ENCODE measurements at regions not wholly inside any gene's neighbourhood (a gene's known extent, or its start where the extent isn't known, plus 50 kb on each side); places are given as distances from the start of the nearest gene placed in this dataset.
"Not testable (repeated sequence)": the region's sequence is repeated elsewhere in the genome, so short reads cannot be mapped to it uniquely, and the experiment has no call there.

DNA sequence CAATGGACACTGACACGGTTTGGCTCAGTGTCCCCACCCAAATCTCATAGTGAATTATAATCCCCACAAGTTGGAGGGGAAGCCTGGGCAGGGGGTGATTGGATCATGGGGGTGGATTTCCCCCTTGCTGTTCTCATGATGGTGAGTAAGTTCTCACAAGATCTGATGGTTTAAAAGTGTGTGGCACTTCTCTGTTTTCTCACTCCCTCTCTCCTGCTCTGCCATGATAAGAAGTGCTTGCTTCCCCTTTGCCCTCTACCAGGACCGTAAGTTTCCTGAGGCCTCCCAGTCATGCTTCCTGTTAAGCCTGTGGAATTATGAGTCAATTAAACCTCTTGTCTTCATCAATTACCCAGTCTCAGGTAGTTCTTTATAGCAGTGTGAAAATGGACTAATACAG is 115.8 kb upstream of the KIF2A start:
- DNase-seq, result no peak

DNA sequence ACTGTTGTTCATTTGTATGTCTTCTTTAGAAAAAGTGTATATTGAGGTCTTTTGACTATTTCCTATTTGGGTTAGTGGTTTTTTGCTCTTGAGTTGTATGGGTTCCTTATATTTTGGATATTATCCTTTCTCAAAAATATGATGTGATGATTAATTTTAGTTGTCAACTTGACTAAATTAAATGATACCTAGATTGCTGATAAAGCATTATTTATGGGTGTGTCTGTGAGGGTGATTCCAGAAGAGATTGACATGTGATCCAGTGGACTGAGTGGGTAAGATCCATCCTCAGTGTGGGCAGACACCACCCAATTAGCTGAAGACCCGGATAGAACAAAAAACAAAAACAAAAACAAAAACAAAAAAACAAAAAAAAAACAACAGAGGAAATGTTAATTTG is 115.1 kb upstream of the KIF2A start:
- DNase-seq, result no peak

DNA sequence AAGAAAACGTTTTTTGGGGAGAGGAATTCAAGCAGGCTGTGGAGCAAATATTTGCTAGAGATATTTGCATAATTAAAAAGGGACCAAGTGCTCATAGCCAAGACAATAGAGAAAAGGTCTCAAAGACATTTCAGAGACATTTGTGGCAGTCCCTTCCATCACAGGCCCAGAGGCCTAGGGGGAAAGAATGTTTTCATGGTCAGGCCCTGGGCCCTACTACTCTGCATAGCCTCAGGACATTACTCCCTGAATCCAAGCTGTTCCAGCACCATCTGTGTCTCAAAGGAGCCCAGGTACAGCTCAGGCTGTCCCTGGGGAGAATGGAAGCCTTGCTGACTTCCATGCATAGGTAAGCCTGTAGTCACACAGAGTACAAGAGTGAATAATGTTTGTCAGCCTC is 113.0 kb upstream of the KIF2A start:
- DNase-seq, result no peak

DNA sequence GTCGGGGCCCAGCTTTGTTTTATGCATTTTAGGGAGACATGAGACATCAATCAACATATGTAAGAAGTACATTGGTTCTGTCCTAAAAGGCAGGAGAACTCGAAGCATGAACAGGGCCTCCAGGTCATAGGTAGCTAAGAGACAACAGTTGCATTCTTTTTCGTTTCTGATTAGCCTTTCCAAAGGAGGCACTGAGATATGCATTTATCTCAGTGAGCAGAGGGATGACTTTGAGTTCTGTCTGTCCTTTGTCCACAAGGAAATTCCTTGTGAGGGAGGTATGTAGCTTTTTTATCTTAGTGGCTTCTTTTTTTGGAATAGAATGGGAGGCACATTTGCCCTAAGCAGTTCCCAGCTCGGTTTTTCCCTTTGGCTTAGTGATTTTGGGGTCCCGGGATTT is 109.5 kb upstream of the KIF2A start:
- DNase-seq, result not testable (repeated sequence)

DNA sequence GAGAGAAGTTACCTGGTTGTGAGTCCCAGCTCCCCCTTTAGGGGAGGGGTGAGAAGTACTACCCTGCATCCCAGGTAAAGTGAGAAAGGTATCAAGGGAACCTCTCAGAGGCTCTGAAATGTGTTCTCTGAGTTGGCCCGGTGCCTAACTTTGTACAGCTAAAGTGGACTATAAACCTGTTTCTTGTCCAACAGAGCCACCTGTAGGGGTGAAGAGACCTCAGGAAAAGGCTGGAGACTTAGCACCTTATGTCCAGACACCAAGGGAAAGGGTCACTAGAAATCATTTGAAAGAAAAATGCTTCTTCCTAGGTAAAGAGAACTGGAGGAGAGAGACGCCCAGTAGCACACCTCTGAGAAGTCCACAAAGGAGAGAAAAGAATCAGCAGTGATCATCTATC is 108.3 kb upstream of the KIF2A start:
- DNase-seq, result no peak

DNA sequence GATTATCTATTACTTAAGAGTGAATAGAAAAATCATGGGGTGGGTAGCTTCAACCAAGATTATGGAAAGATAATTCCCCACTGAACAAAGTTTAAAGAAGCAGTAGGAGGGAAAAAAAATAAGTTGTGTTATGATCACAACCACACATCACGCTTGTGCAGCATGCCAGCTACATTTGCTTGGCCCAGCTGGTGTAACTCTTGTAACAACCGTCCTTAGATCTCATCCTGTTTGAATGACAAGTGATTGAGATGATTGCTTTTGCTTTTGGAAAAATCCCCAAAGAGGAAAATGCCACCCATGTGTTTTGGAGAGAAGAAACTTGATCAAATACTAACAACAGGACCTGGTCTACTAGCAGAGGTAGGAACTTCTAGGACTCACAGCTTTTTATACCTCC is 107.6 kb upstream of the KIF2A start:
- DNase-seq, result no peak

DNA sequence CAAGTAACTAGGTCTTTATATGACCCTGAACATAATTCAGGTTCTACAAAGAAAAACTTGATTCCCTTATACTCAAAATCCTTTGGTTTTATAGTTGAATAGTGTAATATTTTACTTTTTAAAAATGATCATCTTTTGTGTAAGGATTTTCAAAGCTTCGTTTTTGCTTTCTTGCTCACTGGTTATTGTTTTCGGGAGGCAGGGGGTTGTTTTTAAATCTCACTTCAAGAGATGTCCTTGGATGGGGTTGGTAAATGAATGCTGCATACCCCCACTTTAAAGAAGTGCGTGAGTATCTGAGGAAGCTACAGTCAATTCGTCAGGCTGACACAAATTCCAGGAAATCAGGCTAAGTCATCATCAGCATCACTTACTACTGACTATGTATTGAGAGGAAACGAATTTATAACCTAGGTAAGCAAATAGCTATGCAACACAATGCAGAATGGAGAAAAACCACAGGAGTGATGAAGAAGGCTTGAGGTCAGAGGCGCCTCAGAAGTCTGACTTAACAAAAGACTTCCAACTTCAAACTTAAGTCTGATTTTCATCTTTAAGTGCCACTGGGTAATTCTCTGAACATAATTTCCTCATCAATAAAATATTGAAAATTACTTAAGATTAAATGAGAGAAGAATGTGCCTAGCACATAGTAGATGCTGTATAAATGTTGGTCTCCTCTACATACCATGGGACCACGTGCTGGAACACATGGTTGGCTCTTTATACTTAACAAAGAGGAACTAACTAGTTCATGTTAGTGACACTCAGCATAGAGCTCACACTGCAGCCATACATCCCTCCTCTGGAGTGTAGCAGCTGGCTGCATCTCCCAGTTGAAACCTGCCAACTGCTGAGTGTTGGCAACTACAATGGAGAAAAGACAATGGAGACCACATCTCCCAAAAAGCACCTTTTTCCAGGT is 106.0 kb upstream of the KIF2A start:
- no peak for DNase-seq

DNA sequence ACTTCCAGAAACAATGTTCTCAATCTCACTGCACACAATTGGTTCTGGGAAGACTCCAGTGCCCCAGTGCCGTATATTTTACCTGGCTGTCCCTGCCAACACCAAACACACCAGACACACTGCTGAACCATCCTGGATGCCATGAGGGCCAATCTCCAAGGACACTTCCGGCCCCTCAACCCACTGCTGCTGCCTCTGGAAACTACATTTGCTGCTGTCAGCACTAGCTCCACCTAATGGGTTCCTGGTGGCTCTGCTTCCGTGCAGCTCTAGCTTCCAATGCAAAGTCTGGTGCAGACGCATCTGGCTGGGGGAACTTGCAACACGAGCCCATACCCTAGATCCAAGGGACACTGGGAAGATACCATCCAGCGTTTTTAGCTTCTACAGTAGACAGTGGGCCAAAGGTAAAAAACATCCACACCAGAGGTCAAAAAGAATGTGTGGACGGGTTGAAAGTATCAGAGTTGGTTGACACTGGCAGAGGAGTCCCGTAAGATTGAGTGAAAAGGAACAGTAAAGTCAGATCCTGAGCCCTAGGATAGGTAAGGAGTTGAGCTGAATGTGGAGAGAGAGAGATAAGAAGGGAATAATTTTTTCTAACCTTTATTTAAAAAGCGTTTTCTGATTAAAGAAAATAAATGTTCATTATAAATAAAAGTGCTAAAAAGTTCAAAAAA is 99.7 kb upstream of the KIF2A start:
- DNase-seq, result no peak

DNA sequence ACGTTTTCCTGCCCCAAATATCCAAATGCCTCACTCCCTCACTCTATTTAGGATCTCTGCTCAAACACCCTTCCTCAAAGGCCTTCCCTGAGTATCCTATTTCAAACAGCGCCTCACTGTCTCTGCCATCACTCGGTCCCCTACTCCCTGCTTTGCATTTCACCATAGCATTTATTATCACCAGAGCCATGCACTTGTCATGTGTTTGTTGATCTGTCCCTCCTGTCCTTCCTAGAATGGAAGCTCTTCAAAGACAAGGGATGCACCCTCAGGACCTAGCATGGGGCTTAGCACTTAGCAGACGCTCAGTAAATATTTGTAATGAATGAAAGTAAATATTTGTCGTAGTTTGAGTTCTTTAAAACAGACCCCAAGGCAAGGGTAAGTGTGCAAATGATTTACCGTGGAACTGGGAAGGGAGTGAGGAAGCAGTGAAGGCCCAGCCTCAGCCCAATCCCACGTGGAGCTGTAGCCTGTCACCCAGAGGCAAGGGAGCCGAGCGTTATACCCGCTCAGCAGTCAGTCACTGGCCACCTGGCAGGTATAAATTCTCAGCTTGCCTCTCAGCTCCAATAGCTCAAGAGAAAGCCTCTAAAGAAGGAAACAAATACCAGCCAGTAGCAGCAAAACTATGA is 97.7 kb upstream of the KIF2A start:
- no peak for DNase-seq

DNA sequence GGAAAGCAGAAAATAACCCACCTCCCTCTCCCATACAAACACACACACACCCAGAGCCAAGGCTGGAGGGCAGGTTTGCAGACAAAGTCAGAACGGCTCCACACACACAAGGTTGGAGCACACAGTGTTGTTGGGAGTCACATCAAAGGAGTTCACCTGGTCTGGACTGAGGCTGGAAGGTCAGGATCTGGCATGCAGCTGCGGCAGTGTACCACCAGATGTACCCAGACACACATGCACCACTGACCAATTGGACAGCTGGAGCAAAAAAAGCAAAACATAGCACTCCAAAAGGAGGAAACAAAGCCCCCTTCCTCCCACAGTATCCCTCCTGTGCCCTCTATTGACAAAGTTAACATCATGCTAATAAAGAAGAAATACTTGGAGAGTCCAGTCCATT is 94.6 kb upstream of the KIF2A start:
- DNase-seq, result no peak

DNA sequence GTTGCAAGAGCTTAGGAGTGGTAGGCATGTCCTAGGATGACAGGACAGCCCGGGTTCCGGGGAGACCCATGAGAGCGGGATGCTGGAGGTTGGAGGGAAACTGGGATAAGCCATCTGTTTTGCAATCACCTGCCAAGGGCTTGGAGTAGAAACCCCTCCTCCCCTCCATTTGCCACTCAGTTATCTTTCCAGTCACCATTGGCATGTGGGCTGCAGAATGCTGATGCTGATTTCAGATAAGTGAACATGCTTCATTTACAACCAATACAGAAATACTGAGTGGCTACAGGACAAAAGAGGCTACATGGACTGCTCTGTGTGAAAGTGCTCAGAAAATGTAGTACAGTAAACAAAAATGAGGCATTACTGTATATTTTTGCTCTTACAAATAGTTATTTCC is 93.4 kb upstream of the KIF2A start:
- DNase-seq, result no peak

DNA sequence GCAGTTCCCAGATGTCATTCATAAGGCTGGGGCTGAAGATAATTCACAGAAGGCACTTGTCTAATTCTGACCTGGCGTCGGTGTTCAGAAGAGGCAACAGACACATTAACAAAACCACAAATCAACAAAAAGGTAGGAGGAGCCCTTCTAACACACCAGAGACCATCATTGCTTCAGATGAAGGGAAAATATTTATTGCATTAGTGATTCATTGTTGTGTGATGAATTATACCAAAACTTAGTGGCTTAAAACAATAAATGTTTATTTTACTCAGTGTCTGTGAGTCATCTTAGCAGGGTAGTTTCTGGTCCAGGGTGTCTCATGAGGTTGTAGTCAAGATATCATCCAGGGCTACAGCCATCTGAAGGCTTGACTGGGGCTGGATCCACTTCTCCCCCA is 91.3 kb upstream of the KIF2A start:
- DNase-seq, result no peak

DNA sequence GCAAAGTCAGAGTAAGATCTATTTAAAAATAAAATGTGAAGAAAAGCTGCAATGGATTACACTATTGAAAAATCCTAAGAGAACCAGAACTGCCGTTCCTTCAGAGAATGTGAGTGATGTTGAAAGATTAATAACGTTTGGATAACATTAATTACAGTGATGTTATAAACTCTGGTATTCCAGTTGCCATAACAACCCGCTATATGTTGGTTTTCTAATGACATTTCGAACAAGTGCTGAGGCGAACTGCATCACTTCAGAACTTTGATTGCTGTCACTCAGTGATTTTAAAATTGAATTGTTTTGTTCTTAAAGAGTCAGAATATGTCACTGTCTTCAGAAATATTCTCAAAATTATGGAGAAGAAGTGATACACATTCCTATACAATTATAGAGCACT is 89.4 kb upstream of the KIF2A start:
- not testable (repeated sequence) for DNase-seq

DNA sequence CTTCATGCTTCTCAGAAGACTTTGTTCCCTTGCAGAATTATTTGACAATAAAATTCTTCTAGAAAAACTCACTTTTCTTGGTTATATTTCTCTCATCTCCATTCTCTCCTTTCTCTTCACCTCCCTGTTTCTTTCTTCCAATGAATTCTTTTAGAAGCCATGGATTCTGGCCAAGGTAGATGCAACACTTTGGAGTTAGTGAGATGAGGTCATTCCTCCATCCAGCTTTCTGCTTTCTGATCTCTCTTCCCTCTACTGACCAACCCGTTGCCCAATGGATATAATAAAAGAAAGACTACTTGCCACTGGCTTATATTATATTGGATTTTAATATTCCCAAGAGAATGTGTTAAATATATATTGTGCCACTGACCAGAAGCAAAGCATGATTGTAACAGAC is 88.9 kb upstream of the KIF2A start:
- DNase-seq, result not testable (repeated sequence)

DNA sequence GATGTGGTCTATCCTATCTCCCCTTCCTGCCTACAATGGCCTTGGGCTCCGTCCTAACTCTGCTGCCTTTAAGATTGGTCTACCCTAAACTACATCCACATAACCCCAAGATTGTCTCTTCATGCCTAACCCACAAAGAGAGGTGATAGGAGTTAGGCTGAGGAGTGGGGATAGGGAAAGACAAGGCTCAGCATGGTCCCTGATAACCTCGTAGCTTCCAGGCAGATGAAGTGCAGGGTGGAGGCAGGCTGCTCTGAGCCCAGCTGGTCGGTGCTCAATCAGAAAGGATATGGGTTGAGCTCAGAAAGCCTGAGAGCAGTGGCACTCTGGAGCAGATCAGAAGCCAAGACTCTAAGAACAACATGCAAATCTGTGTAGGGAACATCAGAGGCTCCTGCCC is 87.1 kb upstream of the KIF2A start:
- not testable (repeated sequence) for DNase-seq

DNA sequence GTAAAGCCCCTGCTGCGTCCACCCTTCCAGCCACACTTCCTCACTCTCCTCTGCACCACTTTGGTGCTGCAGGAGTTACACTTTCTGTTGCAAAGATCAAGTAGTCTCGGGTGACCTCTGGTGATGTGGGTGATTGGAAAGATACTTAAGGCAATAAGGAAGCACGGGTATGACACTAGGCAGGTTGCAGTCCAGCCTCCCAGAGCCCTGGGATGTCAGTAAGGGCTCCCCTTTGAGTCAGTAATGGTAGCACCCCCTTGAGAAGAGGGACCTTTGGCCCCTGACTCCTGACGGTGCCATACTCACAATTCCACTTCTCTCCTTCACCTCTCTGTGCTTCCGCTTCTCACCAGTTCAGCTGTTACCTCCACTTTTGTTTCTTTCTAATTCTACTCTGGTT is 84.1 kb upstream of the KIF2A start:
- DNase-seq, result not testable (repeated sequence)

DNA sequence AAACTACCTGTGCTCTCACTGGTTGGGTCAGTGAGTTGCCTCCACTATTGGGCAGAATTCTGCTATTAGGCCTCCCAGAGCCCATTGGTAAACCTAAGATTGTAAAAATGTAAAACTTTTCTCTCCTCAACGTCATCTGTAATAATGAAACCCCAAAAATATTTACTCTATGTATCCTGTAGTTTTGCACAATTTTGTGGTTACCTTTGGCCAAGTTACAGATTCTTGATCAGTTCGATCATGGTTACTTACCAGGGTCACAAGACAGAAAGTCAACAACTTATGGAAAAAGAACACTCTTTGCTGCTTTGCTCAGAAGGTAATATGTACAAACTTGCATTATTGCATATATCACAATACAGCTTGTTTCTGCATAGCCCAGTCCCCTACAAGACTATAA is 83.7 kb upstream of the KIF2A start:
- not testable (repeated sequence) for DNase-seq

DNA sequence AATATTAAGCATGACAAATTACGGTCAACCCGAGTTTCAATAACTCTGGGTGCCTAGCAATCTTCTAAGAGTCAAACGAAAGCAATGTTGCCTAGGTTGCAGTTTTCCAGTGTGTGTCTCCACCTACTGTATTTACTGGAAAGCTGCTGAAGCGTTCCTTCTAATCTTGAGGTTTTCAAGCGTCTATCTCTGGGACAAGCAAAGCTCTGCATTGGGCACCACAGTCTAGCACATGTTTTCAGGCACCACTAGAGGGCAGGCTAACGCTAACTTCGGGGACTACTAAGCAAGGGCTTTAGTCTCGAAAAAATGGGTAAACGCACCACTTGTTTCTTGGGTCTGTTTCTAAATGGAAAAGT is 82.7 kb upstream of the KIF2A start:
- not testable (repeated sequence) for DNase-seq

DNA sequence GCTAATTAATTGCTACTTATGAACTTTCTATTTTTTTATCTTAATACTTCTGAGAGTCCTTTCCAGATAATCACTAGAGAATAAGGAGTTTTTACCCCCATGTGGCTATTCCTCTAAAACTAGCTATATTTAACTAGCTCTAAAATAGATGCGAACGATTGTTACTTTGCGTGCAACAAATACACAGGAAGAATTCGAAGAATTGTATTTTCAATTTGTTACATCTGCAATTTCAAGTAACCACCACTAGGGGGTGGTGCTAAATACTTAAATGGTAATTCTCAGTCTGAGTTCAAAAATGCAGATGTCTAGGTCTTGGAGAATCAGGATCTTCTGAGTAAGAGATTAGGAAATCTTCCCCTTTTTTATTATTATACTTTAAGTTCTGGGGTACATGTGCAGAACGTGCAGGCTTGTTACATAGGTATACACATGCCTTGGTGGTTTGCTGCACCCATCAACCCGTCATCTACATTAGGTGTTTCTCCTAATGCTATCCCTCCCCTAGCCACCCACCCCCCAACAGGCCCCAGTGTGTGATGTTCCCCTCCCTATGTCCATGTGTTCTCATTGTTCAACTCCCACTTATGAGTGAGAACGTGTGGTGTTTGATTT is 80.9 kb upstream of the KIF2A start:
- not testable (repeated sequence) for DNase-seq

DNA sequence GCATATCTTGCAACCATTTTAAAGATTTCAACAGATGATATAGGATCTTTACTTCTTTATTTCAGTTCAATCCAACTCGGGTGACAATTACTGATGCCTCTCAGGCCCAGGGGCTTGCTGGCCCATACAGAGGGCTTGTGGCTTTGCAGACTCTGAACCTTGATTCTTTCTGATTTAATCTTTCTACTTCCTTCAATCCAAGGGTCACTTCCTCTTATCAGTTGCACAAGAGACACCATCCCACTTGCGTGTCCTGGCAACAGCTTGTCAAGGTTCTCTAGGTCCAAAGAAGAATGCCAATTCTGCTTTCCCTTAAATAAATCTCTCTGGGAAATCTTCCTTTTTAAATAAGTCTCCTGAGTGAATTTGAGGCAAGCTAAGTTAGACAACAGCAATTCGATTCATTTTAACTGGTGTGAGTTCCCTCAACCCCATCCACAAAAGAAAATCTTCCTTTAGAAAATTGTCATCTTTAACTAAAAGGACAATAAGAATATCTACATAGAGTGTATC is 75.1 kb upstream of the KIF2A start:
- DNase-seq, result not testable (repeated sequence)

DNA sequence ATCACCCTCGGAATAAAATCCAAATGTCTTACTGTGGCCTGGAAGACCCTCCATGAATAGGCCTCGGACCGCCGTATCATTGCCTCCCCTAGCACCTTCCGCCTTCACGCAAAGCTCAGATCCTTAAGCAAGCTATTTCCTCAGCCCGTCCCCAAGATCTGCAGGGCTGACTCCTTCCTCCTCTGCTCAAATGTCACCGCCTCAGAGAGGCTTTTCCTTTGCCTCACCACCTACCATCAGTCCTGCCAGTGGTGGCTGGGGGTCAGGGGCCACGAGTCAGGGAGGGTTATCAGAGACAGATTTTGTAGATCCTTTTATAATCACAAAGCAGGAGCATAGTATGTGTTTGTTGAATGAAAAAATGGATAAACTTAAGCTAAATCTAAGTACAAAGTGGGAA is 74.4 kb upstream of the KIF2A start:
- no peak for DNase-seq

DNA sequence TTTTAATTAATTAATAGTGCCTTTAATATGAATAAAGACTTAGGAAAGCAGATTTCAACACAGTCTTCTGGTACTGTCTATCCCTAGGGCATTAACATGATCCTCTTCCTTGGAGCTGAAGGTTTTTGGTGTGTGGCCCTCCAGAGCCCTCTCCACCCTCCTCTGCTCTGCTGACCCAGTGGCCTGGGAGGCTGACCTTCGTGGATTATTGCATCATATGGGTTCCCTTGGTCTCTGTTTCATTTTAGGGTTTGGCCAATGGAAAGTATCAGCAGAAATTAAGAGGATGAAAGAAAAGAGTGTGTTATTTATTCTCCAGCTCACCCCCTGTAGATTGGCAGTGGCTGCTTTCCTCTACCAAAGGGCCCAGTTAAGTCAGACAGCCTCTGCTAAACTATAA is 73.8 kb upstream of the KIF2A start:
- not testable (repeated sequence) for DNase-seq

Measured in NCI-H1930 (cell line).